ENCODE measurements at regions not wholly inside any gene's neighbourhood (a gene's known extent, or its start where the extent isn't known, plus 50 kb on each side); places are given as distances from the start of the nearest gene placed in this dataset.

DNA sequence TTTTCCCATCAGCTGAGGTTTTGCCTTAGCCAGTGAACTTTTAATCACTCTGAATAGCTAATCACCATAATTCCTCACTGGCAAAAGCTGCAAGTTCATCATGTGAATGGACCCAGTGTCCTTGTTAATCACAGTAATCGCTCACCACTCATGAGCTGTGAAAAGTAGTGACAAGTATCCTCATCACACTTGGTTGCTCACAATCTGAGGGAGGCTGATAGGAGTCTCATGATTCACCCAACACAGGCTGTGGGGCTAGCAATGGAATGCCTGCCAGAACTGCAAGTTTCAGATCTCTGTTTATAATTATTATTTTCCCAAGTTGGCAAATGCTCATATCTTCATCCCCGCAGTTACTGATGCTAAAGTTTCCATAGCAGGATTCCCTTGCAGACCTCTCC is 467.2 kb downstream of the KIF4B start (continued):
- TF ChIP-seq CBX8 (IDR thresholded peaks at IDR 0.05; ENCODE audit: borderline replicate concordance, extremely low read depth, low read depth, low read length, poor library complexity, severe bottlenecking), result no peak
- no peak for TF ChIP-seq SMAD3 (CRISPR knock-in tag; conservative IDR thresholded peaks at IDR 0.05)
- no peak for TF ChIP-seq EHMT2 (IDR thresholded peaks at IDR 0.05)

DNA sequence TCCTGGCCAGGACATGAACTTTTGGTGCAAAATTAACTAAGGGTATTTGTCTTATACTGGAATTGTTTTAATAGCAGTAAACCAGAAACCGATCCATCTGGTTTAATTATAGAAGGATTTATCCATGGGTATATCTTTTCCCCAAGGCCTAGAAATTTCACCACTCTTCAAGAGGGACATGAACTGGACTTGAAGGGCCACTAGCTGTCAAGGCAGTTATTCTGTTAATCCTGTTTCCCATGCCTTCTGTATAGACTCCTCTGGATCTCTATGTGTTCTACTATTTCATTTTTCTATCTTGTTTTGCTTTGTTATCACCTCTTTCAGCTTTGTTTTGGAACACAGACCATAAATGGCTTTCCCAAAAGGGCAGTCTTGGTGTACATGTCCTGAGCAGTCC is 467.6 kb downstream of the KIF4B start:
- Histone ChIP-seq H3K36me3 (ENCODE audit: control insufficient read depth, insufficient read depth, low read length) (no peaks in the 10 kb centered on the region), H3K9me1 (ENCODE audit: control insufficient read depth, insufficient read depth, low read length) (no peaks in the 10 kb centered on the region), H3K4me2 (ENCODE audit: insufficient read depth, low read length) (no peak overlapping the region), H3K27me3 (ENCODE audit: control insufficient read depth in 2 of 2, insufficient read depth in 2 of 2, low read length in 2 of 2) (no peaks in the 10 kb centered on the region), H3K4me3 (no peak overlapping the region), H2AFZ (ENCODE audit: low read depth, low read length) (no peak overlapping the region), H3K27ac (ENCODE audit: extremely low read depth, low read depth, low read length) (no peak overlapping the region), H3K79me2 (ENCODE audit: control insufficient read depth, insufficient read depth, low read length) (no peaks in the 10 kb centered on the region), H3K4me1 (replicated peaks in 1 of 2; ENCODE audit: control insufficient read depth in 2 of 2, insufficient read depth in 2 of 2, low read length in 2 of 2) (no peaks in the 10 kb centered on the region), H3K9me3 (replicated peaks; ENCODE audit: control insufficient read depth, insufficient read depth, low read depth, low read length) (no peaks in the 10 kb centered on the region), H4K20me1 (replicated peaks; ENCODE audit: control insufficient read depth, insufficient read depth, low read length) (no peaks in the 10 kb centered on the region), H3K9ac (ENCODE audit: insufficient read depth in 1 of 2, low read depth in 2 of 2, low read length in 2 of 2) (no peak overlapping the region)
- no TSS peak for BruUV-seq (replicated peaks)
- ChIA-PET POLR2A (no interaction called here), CTCF (ENCODE audit: low intra/inter-chr PET ratio) (no interaction called here)
- in situ Hi-C loops (cut with MboI), result no loop called here
- ATAC-seq (no peak), DNase-seq (ENCODE audit: extremely low read depth in 1 of 4, low spot score in 3 of 4) (no peak), FAIRE-seq (no peak)
- 0% methylated on average over 1 of the region's 1 CpG for WGBS (ENCODE audit: insufficient coverage, low coverage, missing lambda C conversion rate)
- intact Hi-C loops (cut with micrococcal nuclease), result no loop called here
- TF ChIP-seq, protein P1, sequence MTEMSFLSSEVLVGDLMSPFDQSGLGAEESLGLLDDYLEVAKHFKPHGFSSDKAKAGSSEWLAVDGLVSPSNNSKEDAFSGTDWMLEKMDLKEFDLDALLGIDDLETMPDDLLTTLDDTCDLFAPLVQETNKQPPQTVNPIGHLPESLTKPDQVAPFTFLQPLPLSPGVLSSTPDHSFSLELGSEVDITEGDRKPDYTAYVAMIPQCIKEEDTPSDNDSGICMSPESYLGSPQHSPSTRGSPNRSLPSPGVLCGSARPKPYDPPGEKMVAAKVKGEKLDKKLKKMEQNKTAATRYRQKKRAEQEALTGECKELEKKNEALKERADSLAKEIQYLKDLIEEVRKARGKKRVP (CRISPR knock-in tag; IDR thresholded peaks at IDR 0.05), result no peak
- no peak for TF ChIP-seq ZKSCAN8 (CRISPR knock-in tag; IDR thresholded peaks at IDR 0.05)
- TF ChIP-seq SMARCC2 (IDR thresholded peaks at IDR 0.05; ENCODE audit: low read depth), result no peak
- no peak for TF ChIP-seq HNRNPL (IDR thresholded peaks at IDR 0.05; ENCODE audit: low read depth, low read length)
- TF ChIP-seq, protein P2, sequence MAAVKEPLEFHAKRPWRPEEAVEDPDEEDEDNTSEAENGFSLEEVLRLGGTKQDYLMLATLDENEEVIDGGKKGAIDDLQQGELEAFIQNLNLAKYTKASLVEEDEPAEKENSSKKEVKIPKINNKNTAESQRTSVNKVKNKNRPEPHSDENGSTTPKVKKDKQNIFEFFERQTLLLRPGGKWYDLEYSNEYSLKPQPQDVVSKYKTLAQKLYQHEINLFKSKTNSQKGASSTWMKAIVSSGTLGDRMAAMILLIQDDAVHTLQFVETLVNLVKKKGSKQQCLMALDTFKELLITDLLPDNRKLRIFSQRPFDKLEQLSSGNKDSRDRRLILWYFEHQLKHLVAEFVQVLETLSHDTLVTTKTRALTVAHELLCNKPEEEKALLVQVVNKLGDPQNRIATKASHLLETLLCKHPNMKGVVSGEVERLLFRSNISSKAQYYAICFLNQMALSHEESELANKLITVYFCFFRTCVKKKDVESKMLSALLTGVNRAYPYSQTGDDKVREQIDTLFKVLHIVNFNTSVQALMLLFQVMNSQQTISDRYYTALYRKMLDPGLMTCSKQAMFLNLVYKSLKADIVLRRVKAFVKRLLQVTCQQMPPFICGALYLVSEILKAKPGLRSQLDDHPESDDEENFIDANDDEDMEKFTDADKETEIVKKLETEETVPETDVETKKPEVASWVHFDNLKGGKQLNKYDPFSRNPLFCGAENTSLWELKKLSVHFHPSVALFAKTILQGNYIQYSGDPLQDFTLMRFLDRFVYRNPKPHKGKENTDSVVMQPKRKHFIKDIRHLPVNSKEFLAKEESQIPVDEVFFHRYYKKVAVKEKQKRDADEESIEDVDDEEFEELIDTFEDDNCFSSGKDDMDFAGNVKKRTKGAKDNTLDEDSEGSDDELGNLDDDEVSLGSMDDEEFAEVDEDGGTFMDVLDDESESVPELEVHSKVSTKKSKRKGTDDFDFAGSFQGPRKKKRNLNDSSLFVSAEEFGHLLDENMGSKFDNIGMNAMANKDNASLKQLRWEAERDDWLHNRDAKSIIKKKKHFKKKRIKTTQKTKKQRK (IDR thresholded peaks at IDR 0.05; ENCODE audit: borderline replicate concordance, low read depth, low read length), result no peak
- no peak for TF ChIP-seq ZNF253 (CRISPR knock-in tag; conservative IDR thresholded peaks at IDR 0.05)
- TF ChIP-seq, protein P3, sequence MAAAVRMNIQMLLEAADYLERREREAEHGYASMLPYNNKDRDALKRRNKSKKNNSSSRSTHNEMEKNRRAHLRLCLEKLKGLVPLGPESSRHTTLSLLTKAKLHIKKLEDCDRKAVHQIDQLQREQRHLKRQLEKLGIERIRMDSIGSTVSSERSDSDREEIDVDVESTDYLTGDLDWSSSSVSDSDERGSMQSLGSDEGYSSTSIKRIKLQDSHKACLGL (CRISPR knock-in tag; IDR thresholded peaks at IDR 0.05; ENCODE audit: borderline replicate concordance, poor library complexity, severe bottlenecking), result no peak
- TF ChIP-seq, protein P4, sequence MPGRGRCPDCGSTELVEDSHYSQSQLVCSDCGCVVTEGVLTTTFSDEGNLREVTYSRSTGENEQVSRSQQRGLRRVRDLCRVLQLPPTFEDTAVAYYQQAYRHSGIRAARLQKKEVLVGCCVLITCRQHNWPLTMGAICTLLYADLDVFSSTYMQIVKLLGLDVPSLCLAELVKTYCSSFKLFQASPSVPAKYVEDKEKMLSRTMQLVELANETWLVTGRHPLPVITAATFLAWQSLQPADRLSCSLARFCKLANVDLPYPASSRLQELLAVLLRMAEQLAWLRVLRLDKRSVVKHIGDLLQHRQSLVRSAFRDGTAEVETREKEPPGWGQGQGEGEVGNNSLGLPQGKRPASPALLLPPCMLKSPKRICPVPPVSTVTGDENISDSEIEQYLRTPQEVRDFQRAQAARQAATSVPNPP (IDR thresholded peaks at IDR 0.05; ENCODE audit: borderline replicate concordance, insufficient read depth, insufficient read length), result no peak
- no peak for TF ChIP-seq FOXM1 (IDR thresholded peaks at IDR 0.05; ENCODE audit: low read depth)
- TF ChIP-seq FOXM1 (CRISPR knock-in tag; IDR thresholded peaks at IDR 0.05; ENCODE audit: low read depth), result no peak
- TF ChIP-seq DMBX1 (CRISPR knock-in tag; IDR thresholded peaks at IDR 0.05; ENCODE audit: borderline replicate concordance), result no peak
